Right lobe of liver (tissue), 4 donors: ENCODE measurements at regions not wholly inside any gene's neighbourhood (a gene's known extent, or its start where the extent isn't known, plus 50 kb on each side); places are given as distances from the start of the nearest gene placed in this dataset.

Experiments used
- POLR2A ChIP-seq: fragments of 450-650 bp; IDR thresholded peaks from one replicate; pipeline ENCODE4 v1.6.1; 2017; ENCODE audit warnings: antibody characterized with exemption, mild to moderate bottlenecking
- TF ChIP-seq, protein P1 (sequence below), 4 donors: fragments of 200-600 bp in 3 of 4; fragments of 450-650 bp in 1 of 4; IDR thresholded peaks; one replicate each; pipeline versions ENCODE4 v1.5.1 to v1.8.0; 2016 to 2022; ENCODE audit warnings: antibody characterized with exemption in 4 of 4, mild to moderate bottlenecking in 2 of 4
- donor health status: DM: no; HTN: no; CAD: no.
- donor health status: DM: no; HTN: no; CAD: no.
- donor health status: DM: no; HTN: yes; CAD: no.

DNA sequence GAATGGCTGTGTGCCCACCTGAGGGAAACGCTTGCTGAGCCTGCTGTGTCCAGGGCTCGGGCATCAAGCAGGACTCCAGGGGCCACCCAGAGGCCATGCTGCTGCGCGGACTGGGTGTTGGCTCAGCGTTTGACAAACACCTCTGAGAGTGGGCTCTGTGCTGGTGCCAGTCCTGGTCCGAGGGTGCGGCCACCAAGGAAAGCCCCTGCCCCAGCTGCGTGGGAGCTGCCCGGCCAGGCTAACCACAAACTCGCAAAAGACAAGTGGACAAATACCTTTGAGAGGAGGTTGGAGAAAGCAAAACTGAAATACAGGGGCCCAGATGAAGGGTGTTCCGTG, 65.6 kb upstream of the TTC34 start:
- TF ChIP-seq, protein P1, sequence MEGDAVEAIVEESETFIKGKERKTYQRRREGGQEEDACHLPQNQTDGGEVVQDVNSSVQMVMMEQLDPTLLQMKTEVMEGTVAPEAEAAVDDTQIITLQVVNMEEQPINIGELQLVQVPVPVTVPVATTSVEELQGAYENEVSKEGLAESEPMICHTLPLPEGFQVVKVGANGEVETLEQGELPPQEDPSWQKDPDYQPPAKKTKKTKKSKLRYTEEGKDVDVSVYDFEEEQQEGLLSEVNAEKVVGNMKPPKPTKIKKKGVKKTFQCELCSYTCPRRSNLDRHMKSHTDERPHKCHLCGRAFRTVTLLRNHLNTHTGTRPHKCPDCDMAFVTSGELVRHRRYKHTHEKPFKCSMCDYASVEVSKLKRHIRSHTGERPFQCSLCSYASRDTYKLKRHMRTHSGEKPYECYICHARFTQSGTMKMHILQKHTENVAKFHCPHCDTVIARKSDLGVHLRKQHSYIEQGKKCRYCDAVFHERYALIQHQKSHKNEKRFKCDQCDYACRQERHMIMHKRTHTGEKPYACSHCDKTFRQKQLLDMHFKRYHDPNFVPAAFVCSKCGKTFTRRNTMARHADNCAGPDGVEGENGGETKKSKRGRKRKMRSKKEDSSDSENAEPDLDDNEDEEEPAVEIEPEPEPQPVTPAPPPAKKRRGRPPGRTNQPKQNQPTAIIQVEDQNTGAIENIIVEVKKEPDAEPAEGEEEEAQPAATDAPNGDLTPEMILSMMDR (IDR thresholded peaks at IDR 0.05), result no peak
- TF ChIP-seq POLR2A, result no peak
